Osteocyte (in vitro differentiated cells): ENCODE measurements at regions not wholly inside any gene's neighbourhood (a gene's known extent, or its start where the extent isn't known, plus 50 kb on each side); places are given as distances from the start of the nearest gene placed in this dataset.

ENCODE experiments used
- DNase-seq: peaks from one replicate; pipeline ENCODE4 v3.0.0; 2021; ENCODE audit warnings: mixed read lengths; ENCODE audit not compliant: unreplicated experiment; ENCODE audit errors: extremely low spot score
- H3K27ac Mint-ChIP-seq: one replicate; pipeline ENCODE4 v1.8.0; 2021; ENCODE audit warnings: mild to moderate bottlenecking, mixed read lengths; ENCODE audit not compliant: unreplicated experiment
- H3K27me3 Mint-ChIP-seq: one replicate; pipeline ENCODE4 v1.8.0; 2021; ENCODE audit warnings: mixed read lengths; ENCODE audit not compliant: unreplicated experiment
- H3K36me3 Mint-ChIP-seq: one replicate; pipeline ENCODE4 v1.8.0; 2021; ENCODE audit warnings: mixed read lengths; ENCODE audit not compliant: unreplicated experiment
- H3K4me1 Mint-ChIP-seq: one replicate; pipeline ENCODE4 v1.8.0; 2021; ENCODE audit warnings: mixed read lengths; ENCODE audit not compliant: unreplicated experiment
- H3K4me3 Mint-ChIP-seq: one replicate; pipeline ENCODE4 v1.8.0; 2021; ENCODE audit warnings: mild to moderate bottlenecking, moderate library complexity, mixed read lengths; ENCODE audit not compliant: unreplicated experiment
- H3K9me3 Mint-ChIP-seq: one replicate; pipeline ENCODE4 v1.8.0; 2021; ENCODE audit warnings: mixed read lengths; ENCODE audit not compliant: unreplicated experiment
- TF ChIP-seq, protein P1 (sequence below): fragments of 200-600 bp; sonication (generic); IDR thresholded peaks from 2 replicates; pipeline ENCODE4 v1.5.0; 2021; ENCODE audit warnings: antibody characterized with exemption, mild to moderate bottlenecking, moderate library complexity

DNA sequence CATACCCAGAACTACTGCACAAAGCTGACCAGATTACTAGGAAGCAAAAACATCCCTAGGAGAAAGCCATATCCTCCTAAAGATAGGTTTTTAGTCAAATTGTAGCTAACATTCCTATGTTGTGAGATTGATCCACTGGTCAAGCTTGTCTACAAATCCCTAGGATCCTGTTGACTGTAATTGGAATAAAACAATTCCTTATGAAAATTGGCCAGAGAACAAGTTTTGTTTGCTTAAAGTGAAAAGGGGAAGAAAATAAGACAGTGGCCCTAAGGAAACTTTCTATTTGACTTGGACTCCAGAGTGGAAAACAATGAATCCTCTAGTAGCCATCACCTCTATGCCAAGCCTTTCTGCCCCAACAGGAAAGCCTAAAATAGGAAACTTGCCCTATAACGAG lies 645.2 kb upstream of the USP24 start:
- TF ChIP-seq, protein P1, sequence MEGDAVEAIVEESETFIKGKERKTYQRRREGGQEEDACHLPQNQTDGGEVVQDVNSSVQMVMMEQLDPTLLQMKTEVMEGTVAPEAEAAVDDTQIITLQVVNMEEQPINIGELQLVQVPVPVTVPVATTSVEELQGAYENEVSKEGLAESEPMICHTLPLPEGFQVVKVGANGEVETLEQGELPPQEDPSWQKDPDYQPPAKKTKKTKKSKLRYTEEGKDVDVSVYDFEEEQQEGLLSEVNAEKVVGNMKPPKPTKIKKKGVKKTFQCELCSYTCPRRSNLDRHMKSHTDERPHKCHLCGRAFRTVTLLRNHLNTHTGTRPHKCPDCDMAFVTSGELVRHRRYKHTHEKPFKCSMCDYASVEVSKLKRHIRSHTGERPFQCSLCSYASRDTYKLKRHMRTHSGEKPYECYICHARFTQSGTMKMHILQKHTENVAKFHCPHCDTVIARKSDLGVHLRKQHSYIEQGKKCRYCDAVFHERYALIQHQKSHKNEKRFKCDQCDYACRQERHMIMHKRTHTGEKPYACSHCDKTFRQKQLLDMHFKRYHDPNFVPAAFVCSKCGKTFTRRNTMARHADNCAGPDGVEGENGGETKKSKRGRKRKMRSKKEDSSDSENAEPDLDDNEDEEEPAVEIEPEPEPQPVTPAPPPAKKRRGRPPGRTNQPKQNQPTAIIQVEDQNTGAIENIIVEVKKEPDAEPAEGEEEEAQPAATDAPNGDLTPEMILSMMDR: no peak
- no peak for DNase-seq
- Mint-ChIP-seq H3K4me1 (no peaks in the 10 kb centered on the region), H3K27ac (no peak overlapping the region), H3K27me3 (no peaks in the 10 kb centered on the region), H3K9me3 (peaks cover 7% of the 10 kb centered on the region), H3K4me3 (no peak overlapping the region), H3K36me3 (no peaks in the 10 kb centered on the region)

DNA sequence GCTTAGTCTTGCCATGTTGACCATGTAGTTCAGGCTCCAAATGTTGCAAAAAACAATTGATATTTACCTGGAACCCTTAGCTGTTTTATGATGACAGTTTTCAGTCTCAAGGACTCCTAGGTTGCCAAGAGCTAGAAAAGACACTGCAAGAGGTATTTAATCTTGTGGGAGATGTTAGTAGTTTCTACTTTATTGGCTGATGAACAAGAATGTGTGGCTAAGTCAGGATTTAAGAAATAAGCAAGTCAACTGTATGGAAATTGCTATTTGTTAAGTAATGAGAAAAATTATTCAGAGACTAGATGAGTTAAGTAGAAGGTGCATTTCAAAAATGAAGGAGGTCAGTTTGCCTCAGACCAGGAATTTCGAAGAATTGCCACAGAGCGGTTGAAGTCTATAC lies 639.7 kb upstream of the USP24 start:
- no peaks in the 10 kb centered on the region for H3K27me3 Mint-ChIP-seq

DNA sequence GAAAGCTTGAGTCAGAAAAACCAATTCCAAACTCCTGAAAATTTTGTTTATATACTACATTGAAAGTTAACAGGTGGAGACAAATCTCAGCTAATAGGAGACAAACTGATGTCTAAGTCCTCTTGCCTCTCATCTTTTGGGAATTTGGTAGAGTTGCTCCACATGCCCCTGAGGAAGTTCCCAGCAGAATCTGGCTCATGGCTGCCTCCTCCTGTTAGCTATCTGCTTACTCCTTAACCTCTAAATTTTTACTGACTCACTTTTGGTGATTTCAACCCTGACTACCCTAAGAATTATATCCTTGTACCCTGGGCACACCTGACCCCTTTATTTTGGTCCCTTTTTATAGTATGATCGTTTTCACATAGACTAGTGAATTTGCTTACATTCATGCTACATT lies 633.7 kb upstream of the USP24 start:
- Mint-ChIP-seq H3K27me3 (no peaks in the 10 kb centered on the region), H3K9me3 (no peaks in the 10 kb centered on the region), H3K27ac (no peak overlapping the region), H3K4me1 (no peaks in the 10 kb centered on the region), H3K4me3 (no peak overlapping the region), H3K36me3 (no peaks in the 10 kb centered on the region)
- DNase-seq: no peak
- TF ChIP-seq, protein P1: peak; percentile 33

More for the DNA sequence above, 639.7 kb upstream of the USP24 start:
- TF ChIP-seq, protein P1: no peak
- DNase-seq: no peak
- H3K27ac Mint-ChIP-seq: no peak overlapping the region
- no peak overlapping the region for H3K4me3 Mint-ChIP-seq
- H3K4me1 Mint-ChIP-seq: no peaks in the 10 kb centered on the region
- no peaks in the 10 kb centered on the region for H3K36me3 Mint-ChIP-seq
- H3K9me3 Mint-ChIP-seq: no peaks in the 10 kb centered on the region

DNA sequence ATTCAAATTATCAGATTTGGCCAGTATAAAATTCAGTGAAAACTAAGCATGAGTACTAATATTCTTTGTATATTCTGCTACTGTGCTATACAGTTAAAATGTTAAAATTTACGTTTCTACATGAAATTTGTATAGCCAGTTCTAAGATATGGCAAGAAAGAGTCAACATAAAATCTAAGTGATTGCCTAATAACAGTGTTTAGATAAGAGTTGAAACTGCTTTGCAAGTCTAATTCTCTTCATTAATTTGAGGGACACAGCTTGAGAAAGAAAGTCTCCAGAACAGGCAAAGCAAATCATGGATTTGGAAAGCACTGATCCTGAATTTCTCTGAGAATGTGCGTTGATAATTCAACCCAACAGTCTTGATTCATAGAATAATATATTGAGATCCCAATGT lies 630.9 kb upstream of the USP24 start:
- no peak overlapping the region for H3K27ac Mint-ChIP-seq
- peaks cover 3% of the 10 kb centered on the region for H3K4me1 Mint-ChIP-seq
- no peak for DNase-seq
- no peaks in the 10 kb centered on the region for H3K9me3 Mint-ChIP-seq
- no peak overlapping the region for H3K4me3 Mint-ChIP-seq
- H3K36me3 Mint-ChIP-seq: no peaks in the 10 kb centered on the region
- H3K27me3 Mint-ChIP-seq: no peaks in the 10 kb centered on the region
- TF ChIP-seq, protein P1: no peak

DNA sequence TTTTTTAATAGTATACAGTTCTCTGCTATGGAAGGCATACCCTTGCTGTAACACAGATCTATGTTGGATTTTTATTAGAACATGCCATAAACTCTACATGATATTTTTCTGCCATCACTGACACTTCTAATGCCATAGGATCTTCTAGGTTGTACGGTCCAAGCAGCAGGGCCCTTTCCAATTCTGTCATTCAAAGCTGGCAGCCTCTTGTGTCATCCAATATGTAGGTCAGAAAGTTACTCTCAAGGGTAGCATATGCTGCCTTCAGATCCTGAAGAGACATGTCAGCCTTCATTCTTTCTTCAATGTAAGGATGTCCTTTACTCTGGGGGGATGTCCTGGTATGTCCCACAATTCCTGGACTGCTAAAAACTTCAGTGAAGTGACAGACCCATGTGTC lies 629.2 kb upstream of the USP24 start:
- DNase-seq: no peak
- no peaks in the 10 kb centered on the region for H3K36me3 Mint-ChIP-seq
- H3K4me3 Mint-ChIP-seq: no peak overlapping the region
- peaks cover 11% of the 10 kb centered on the region for H3K4me1 Mint-ChIP-seq
- no peak overlapping the region for H3K27ac Mint-ChIP-seq
- no peaks in the 10 kb centered on the region for H3K9me3 Mint-ChIP-seq
- no peaks in the 10 kb centered on the region for H3K27me3 Mint-ChIP-seq
- TF ChIP-seq, protein P1: no peak
